Ovary (tissue), 3 donors: ENCODE measurements at regions not wholly inside any gene's neighbourhood (a gene's known extent, or its start where the extent isn't known, plus 50 kb on each side); places are given as distances from the start of the nearest gene placed in this dataset.

Experiments
- CTCF ChIP-seq, 3 donors: fragments of 450-650 bp in 2 of 3; fragments of 200-600 bp in 1 of 3; IDR thresholded peaks; one replicate each; pipeline versions ENCODE4 v1.5.1 to v1.8.0; 2016 to 2022; ENCODE audit warnings: antibody characterized with exemption in 3 of 3, mild to moderate bottlenecking in 1 of 3
- EP300 ChIP-seq: sonication (generic); formaldehyde crosslinking; IDR thresholded peaks from one replicate; pipeline ENCODE4 v1.6.1; 2017; ENCODE audit warnings: antibody characterized with exemption
- donor health status: DM: no; HTN: no; CAD: no.

- TF ChIP-seq CTCF (IDR thresholded peaks at IDR 0.05) (no peak), EP300 (no peak)
Observed at GRCh38 chr4:161187569-161187968, 976.2 kb downstream of the FSTL5 start.
